ENCODE measurements at regions not wholly inside any gene's neighbourhood (a gene's known extent, or its start where the extent isn't known, plus 50 kb on each side); places are given as distances from the start of the nearest gene placed in this dataset.

DNA sequence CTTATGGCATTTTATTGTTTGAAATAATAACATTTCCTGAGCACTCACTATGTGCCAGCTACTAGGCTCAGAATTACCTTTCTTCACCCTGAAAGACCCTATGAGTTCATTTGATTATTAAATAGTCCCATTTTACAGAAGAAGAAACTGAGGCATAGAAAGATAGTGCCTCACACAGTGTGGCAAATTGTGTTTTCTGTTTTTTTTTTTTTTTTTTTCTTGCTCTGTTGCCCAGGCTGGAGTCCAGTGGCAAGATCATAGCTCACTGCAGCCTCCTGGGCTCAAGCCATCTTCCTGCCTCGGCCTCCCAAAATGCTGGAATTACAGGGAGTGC is 59.7 kb upstream of the PTPN1 start:
- no peak for TF ChIP-seq EZH2 (optimal IDR thresholded peaks at IDR 0.05; ENCODE audit: low read depth, low read length)
- TF ChIP-seq, protein P1, sequence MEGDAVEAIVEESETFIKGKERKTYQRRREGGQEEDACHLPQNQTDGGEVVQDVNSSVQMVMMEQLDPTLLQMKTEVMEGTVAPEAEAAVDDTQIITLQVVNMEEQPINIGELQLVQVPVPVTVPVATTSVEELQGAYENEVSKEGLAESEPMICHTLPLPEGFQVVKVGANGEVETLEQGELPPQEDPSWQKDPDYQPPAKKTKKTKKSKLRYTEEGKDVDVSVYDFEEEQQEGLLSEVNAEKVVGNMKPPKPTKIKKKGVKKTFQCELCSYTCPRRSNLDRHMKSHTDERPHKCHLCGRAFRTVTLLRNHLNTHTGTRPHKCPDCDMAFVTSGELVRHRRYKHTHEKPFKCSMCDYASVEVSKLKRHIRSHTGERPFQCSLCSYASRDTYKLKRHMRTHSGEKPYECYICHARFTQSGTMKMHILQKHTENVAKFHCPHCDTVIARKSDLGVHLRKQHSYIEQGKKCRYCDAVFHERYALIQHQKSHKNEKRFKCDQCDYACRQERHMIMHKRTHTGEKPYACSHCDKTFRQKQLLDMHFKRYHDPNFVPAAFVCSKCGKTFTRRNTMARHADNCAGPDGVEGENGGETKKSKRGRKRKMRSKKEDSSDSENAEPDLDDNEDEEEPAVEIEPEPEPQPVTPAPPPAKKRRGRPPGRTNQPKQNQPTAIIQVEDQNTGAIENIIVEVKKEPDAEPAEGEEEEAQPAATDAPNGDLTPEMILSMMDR (IDR thresholded peaks at IDR 0.05; ENCODE audit: low read length), result no peak
